ENCODE measurements at regions not wholly inside any gene's neighbourhood (a gene's known extent, or its start where the extent isn't known, plus 50 kb on each side); places are given as distances from the start of the nearest gene placed in this dataset.

GRCh38 chr6:103273048-103273447 is 1586.7 kb downstream of the HACE1 start:
- DNase-seq, result no peak

GRCh38 chr6:103269581-103269980 is 1590.1 kb downstream of the HACE1 start:
- DNase-seq, result no peak

GRCh38 chr6:103268335-103268734 is 1591.4 kb downstream of the HACE1 start:
- no peak for DNase-seq

- DNase-seq, result no peak
Observed at GRCh38 chr6:103264020-103264419, 1595.7 kb downstream of the HACE1 start.

GRCh38 chr6:103255132-103255531 is 1604.6 kb downstream of the HACE1 start:
- DNase-seq, result no peak

- DNase-seq, result no peak
Observed at GRCh38 chr6:103236923-103237322, 1622.8 kb downstream of the HACE1 start.

- DNase-seq, result no peak
Observed at GRCh38 chr6:103231181-103231580, 1628.5 kb downstream of the HACE1 start.

- no peak for DNase-seq
Observed at GRCh38 chr6:103215847-103216246, 1643.9 kb downstream of the HACE1 start.

GRCh38 chr6:103210686-103211085 is 1649.0 kb downstream of the HACE1 start:
- DNase-seq, result no peak

GRCh38 chr6:103198386-103198785 is 1661.3 kb downstream of the HACE1 start:
- DNase-seq, result no peak

- no peak for DNase-seq
Observed at GRCh38 chr6:103193413-103193812, 1666.3 kb downstream of the HACE1 start.

- DNase-seq, result no peak
Observed at GRCh38 chr6:103191391-103192093, 1668.2 kb downstream of the HACE1 start.

GRCh38 chr6:103184776-103185175 is 1674.9 kb downstream of the HACE1 start:
- no peak for DNase-seq

- no peak for DNase-seq
Observed at GRCh38 chr6:103183831-103184411, 1675.8 kb downstream of the HACE1 start.

GRCh38 chr6:103178193-103178592 is 1681.5 kb downstream of the HACE1 start:
- DNase-seq, result no peak

- no peak for DNase-seq
Observed at GRCh38 chr6:103177791-103178190, 1681.9 kb downstream of the HACE1 start.

- no peak for DNase-seq
Observed at GRCh38 chr6:103175056-103175455, 1684.7 kb downstream of the HACE1 start.

GRCh38 chr6:103167345-103168071 is 1692.2 kb downstream of the HACE1 start:
- no peak for DNase-seq

GRCh38 chr6:103154779-103155572 is 1704.7 kb downstream of the HACE1 start:
- no peak for DNase-seq

GRCh38 chr6:103153016-103153415 is 1706.7 kb downstream of the HACE1 start:
- peak; percentile 9 for DNase-seq

- no peak for DNase-seq
Observed at GRCh38 chr6:103142902-103143301, 1716.8 kb downstream of the HACE1 start.

GRCh38 chr6:103140308-103141027 is 1719.3 kb downstream of the HACE1 start:
- no peak for DNase-seq
